Testis (tissue), 2 donors: ENCODE measurements at regions not wholly inside any gene's neighbourhood (a gene's known extent, or its start where the extent isn't known, plus 50 kb on each side); places are given as distances from the start of the nearest gene placed in this dataset.

Experiments
- DNase-seq: peaks from one replicate; pipeline ENCODE4 v3.0.0-alpha.2; 2019
- H3K27ac ChIP-seq, 2 donors: fragments of 200-600 bp; sonication (generic); one replicate each; pipeline ENCODE4 v1.5.1; 2019
- H3K27me3 ChIP-seq: fragments of 200-600 bp; sonication (generic); one replicate; pipeline ENCODE4 v1.5.1; 2019
- H3K36me3 ChIP-seq: fragments of 200-600 bp; sonication (generic); one replicate; pipeline ENCODE4 v1.5.1; 2017; ENCODE audit warnings: low read depth; ENCODE audit errors: missing control alignments
- H3K4me1 ChIP-seq: fragments of 200-600 bp; sonication (generic); one replicate; pipeline ENCODE4 v1.5.1; 2019
- H3K4me3 ChIP-seq, 2 donors: fragments of 200-600 bp; sonication (generic); one replicate each; pipeline ENCODE4 v1.5.1; 2017 to 2019
- H3K9me3 ChIP-seq: fragments of 200-600 bp; sonication (generic); one replicate; pipeline ENCODE4 v1.5.1; 2017
- CTCF ChIP-seq, 3 experiments: fragments of 450-650 bp in 2 of 3; fragments of 200-600 bp in 1 of 3; sonication (generic) in 1 of 3; IDR thresholded peaks; one replicate each; pipeline ENCODE4 v1.5.1; 2016 to 2019; ENCODE audit warnings: antibody characterized with exemption in 3 of 3, mild to moderate bottlenecking in 2 of 3, moderate library complexity in 1 of 3
- POLR2A ChIP-seq: fragments of 450-650 bp; IDR thresholded peaks from one replicate; pipeline ENCODE4 v1.6.1; 2017; ENCODE audit warnings: antibody characterized with exemption, mild to moderate bottlenecking, moderate library complexity
- WGBS, 2 donors: methylation state at CpG; one replicate each; pipeline ENCODE4 v1.1.5; 2018; 5-methylcytosine and 5-hydroxymethylcytosine counted together
- intact Hi-C: fragments of 100-400 bp; cut with DNase I; formaldehyde crosslinking; loops from one replicate; pipeline ENCODE4 v1.15.1; 2023; ENCODE audit warnings: low total_unique reads

GRCh38 chr12:93184672-93185368, 192.9 kb upstream of the NUDT4 start:
- H3K4me1 ChIP-seq: peaks cover 10% of the 10 kb centered on the region
- H3K27me3 ChIP-seq: no peaks in the 10 kb centered on the region
- intact Hi-C loops: no loop called here
- DNase-seq: no peak
- no peaks in the 10 kb centered on the region for H3K36me3 ChIP-seq
- no peak for TF ChIP-seq CTCF (IDR thresholded peaks at IDR 0.05)
- no peak for TF ChIP-seq POLR2A
- no peaks in the 10 kb centered on the region for H3K9me3 ChIP-seq
- peak overlapping the region; percentile 47 to 57 for H3K27ac ChIP-seq
- WGBS, 2 donors: 66 to 68% methylated on average over 3 of the region's 3 CpGs
- no peak overlapping the region for H3K4me3 ChIP-seq

DNA sequence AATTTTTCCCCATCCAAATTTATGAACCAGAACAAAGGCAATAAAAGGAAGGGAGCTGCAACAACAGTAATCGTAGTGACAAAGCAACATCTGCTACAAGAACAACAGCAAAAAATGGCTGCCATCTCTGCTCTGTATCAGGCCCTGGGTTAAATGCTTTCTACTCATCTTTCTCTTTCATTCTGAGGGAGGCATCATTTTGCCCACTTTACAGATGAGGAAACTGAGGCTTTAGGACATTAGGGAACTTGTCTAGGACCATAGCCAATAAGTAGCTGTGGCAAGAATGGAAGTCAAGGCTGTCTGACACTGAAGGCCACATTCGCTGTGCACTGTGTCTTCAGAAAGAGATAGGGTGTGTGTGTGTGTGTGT, 192.4 kb upstream of the NUDT4 start:
- TF ChIP-seq CTCF (IDR thresholded peaks at IDR 0.05) (no peak), POLR2A (no peak)
- no peak for DNase-seq
- intact Hi-C loops: no loop called here
- peaks cover 10% of the 10 kb centered on the region for H3K4me1 ChIP-seq
- peak overlapping the region in 1 of 2 donors; percentile 57 for H3K27ac ChIP-seq
- 77% methylated on average over 2 of the region's 2 CpGs for WGBS, 2 donors
- H3K4me3 ChIP-seq: no peak overlapping the region
- no peaks in the 10 kb centered on the region for H3K36me3 ChIP-seq
- no peaks in the 10 kb centered on the region for H3K27me3 ChIP-seq
- H3K9me3 ChIP-seq: no peaks in the 10 kb centered on the region

- Histone ChIP-seq H3K36me3 (no peaks in the 10 kb centered on the region), H3K27ac (no peak overlapping the region), H3K9me3 (no peaks in the 10 kb centered on the region), H3K4me1 (peaks cover 10% of the 10 kb centered on the region), H3K4me3 (no peak overlapping the region), H3K27me3 (no peaks in the 10 kb centered on the region)
- TF ChIP-seq CTCF (IDR thresholded peaks at IDR 0.05): no peak
- TF ChIP-seq POLR2A: no peak
- intact Hi-C loops: no loop called here
- WGBS, 2 donors: 83 to 89% methylated on average over 2 of the region's 2 CpGs
- DNase-seq: no peak
Measured at GRCh38 chr12:93186131-93186530, 191.6 kb upstream of the NUDT4 start.

GRCh38 chr12:93186621-93187020, 191.1 kb upstream of the NUDT4 start:
- 91 to 98% methylated on average over 2 of the region's 2 CpGs for whole genome bisulfite sequencing, 2 donors

More at GRCh38 chr12:93186621-93187020, 191.1 kb upstream of the NUDT4 start:
- Histone ChIP-seq H3K4me1 (peaks cover 10% of the 10 kb centered on the region), H3K27ac (no peak overlapping the region), H3K9me3 (no peaks in the 10 kb centered on the region), H3K36me3 (no peaks in the 10 kb centered on the region), H3K4me3 (no peak overlapping the region), H3K27me3 (no peaks in the 10 kb centered on the region)
- TF ChIP-seq POLR2A (no peak), CTCF (IDR thresholded peaks at IDR 0.05) (no peak)
- no peak for DNase-seq
- intact Hi-C loops: no loop called here
